AG04450 (cell line): ENCODE measurements at regions not wholly inside any gene's neighbourhood (a gene's known extent, or its start where the extent isn't known, plus 50 kb on each side); places are given as distances from the start of the nearest gene placed in this dataset.

ENCODE experiments used
- CTCF ChIA-PET: fragments of 300-600, 350-600 bp; formaldehyde crosslinking; extraction: SDS; loops from one replicate; lab custom pipeline; 2022; ENCODE audit warnings: antibody characterized with exemption, inconsistent platforms; lab: Charles Lee
- POLR2A ChIA-PET: fragments of 350-600 bp; formaldehyde crosslinking; extraction: SDS; loops from one replicate; lab custom pipeline; 2021; ENCODE audit warnings: antibody characterized with exemption, inconsistent platforms; lab: Yijun Ruan, JAX
- DNase-seq: peaks from one replicate; pipeline ENCODE4 v3.0.0-alpha.2; 2011; ENCODE audit warnings: low read depth, low spot score
- H3K27ac ChIP-seq: one replicate; pipeline ENCODE4 v1.5.1; 2012; ENCODE audit warnings: low read depth, low read length, control low read depth
- H3K27me3 ChIP-seq: one replicate; pipeline ENCODE4 v1.6.0; 2012; ENCODE audit warnings: low read length; ENCODE audit not compliant: control insufficient read depth, insufficient read depth
- H3K4me3 ChIP-seq: 2 replicates; pipeline ENCODE4 v1.5.1; 2011; ENCODE audit warnings: mild to moderate bottlenecking, low read depth, low read length, control low read depth
- H3K9me3 ChIP-seq: 2 replicates; pipeline ENCODE4 v1.5.1; 2012; ENCODE audit warnings: low read length; ENCODE audit not compliant: control insufficient read depth, insufficient read depth
- TF ChIP-seq, protein P1 (sequence below): IDR thresholded peaks from 2 replicates; pipeline ENCODE4 v1.5.1; 2011; ENCODE audit warnings: low read depth, low read length, control low read depth, inconsistent platforms

DNA sequence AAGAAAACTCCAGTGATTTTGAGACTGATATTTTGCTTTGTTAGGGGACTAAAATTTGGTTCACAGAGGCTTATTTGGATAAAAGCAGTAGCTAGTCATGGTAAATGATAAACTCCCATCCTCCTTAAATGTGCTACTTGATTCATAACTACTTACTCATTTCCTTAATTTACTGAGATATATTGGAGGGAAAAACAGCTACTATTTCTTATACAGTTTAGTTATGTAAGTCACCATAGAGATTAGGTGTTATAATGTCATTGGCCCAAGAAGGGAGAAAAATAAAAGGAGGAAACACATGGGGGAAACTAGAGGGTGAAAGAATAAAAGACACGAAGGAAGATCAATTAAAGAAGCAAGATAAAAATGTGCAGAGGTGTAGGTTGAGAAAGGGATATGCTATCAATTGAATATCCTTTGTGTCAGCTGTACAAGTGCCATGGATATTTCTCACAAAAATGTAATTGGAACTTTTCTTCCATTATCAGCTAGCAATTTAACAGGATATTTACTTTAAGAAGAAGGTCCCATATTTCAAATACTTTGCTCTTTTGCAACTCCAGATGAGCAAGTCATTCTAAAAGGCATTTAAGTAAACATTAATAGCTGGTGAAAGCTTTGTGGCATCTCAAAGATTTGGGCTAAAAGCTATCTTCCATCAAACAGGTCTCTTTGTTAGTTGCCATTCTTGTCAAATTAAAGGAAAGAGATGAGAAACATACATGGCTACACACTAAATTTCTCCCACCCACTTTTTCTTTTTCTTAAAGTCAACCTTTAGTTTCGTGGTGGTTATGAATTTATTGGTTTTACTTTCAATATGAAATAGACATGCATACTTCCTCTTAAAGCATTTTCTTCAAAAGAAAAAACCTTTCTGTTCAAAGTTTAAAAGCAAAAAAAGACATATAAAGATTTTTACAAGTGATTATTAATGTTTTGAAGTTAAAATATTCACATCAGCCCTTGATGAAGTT is 439.5 kb downstream of the CCER1 start:
- POLR2A ChIA-PET = no interaction called here
- Histone ChIP-seq H3K27ac (no peak overlapping the region), H3K27me3 (no peaks in the 10 kb centered on the region), H3K9me3 (no peaks in the 10 kb centered on the region), H3K4me3 (no peak overlapping the region)
- DNase-seq = no peak
- TF ChIP-seq, protein P1, sequence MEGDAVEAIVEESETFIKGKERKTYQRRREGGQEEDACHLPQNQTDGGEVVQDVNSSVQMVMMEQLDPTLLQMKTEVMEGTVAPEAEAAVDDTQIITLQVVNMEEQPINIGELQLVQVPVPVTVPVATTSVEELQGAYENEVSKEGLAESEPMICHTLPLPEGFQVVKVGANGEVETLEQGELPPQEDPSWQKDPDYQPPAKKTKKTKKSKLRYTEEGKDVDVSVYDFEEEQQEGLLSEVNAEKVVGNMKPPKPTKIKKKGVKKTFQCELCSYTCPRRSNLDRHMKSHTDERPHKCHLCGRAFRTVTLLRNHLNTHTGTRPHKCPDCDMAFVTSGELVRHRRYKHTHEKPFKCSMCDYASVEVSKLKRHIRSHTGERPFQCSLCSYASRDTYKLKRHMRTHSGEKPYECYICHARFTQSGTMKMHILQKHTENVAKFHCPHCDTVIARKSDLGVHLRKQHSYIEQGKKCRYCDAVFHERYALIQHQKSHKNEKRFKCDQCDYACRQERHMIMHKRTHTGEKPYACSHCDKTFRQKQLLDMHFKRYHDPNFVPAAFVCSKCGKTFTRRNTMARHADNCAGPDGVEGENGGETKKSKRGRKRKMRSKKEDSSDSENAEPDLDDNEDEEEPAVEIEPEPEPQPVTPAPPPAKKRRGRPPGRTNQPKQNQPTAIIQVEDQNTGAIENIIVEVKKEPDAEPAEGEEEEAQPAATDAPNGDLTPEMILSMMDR = no peak
- CTCF ChIA-PET = interaction anchor here (0.6 kb wide), 2 partner anchors 66 to 196 kb away, joined by 3 read pairs; no protein-coding TSS in a partner anchor

DNA sequence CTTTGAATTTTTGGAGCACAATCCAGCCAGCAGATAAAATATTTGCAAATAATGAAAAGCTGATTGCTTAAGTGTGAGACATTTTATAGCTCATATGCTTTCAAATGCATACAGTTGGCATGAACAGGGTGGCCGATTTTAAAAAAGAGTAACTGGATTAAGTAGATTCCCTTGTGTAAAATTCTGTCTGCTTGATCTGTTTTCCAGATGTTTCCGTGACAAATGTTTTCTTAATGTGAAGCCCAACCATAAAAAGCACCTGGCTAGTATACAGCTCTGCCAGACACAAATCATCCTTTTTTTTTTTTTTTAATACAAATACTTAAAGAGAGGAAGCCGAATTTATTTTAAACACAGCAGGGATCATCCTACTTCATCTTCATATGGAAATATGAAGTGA is 440.7 kb downstream of the CCER1 start:
- TF ChIP-seq, protein P1 = no peak
- ChIA-PET CTCF (interaction anchor here (0.8 kb wide), 1 partner anchor 445 kb away, joined by 4 read pairs; no protein-coding TSS in a partner anchor), POLR2A (interaction anchor here (0.6 kb wide), 1 partner anchor 651 kb away, joined by 6 read pairs; no protein-coding TSS in a partner anchor)
- no peak for DNase-seq
- Histone ChIP-seq H3K4me3 (no peak overlapping the region), H3K27ac (no peak overlapping the region), H3K27me3 (no peaks in the 10 kb centered on the region), H3K9me3 (no peaks in the 10 kb centered on the region)

DNA sequence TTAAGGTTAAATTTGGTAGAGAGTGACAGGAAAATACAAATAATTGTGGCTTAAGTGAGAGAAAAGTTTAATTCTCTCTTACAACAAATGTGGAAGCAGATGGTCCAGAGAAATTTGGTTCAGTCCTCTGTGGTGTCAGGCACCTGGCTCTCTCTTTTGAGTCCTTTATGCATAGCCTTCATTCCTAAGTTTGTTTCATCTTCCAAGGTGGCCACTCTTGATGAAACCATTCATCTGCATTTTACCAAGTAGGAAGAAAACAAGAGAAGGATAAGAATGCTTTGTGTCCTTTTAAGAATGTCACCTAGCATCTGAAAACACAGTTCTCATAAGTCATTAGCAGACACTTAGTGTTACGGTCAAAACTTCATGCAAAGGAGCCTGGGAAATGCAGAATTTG is 442.5 kb downstream of the CCER1 start:
- Histone ChIP-seq H3K27ac (no peak overlapping the region), H3K9me3 (no peaks in the 10 kb centered on the region), H3K4me3 (no peak overlapping the region), H3K27me3 (no peaks in the 10 kb centered on the region)
- no peak for DNase-seq
- CTCF ChIA-PET = no interaction called here
- POLR2A ChIA-PET = no interaction called here
- TF ChIP-seq, protein P1 = no peak

DNA sequence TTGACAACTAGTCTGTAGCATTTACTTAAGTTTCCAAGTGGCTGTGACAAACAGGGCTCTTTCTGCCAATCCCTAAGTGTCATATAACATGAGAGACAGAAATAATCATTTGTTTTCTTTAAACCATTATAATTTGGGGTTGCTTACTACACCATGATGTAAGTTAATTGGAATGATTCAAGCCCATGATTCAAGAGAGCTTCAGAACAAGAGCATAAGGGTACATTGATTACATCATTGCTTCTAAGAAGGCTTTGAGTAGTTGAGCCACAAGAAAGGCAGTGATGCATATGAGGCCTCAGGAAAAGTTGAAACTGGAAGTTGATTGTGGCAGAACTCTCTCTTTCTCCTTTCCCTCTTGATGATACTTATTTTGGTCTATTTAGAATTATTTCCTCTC is 444.0 kb downstream of the CCER1 start:
- Histone ChIP-seq H3K27ac (no peak overlapping the region), H3K27me3 (no peaks in the 10 kb centered on the region), H3K9me3 (no peaks in the 10 kb centered on the region), H3K4me3 (no peak overlapping the region)
- ChIA-PET CTCF (interaction anchor here (0.9 kb wide), 1 partner anchor 434 kb away, joined by 4 read pairs; no protein-coding TSS in a partner anchor), POLR2A (no interaction called here)
- DNase-seq = peak; percentile 11
- TF ChIP-seq, protein P1 = no peak

DNA sequence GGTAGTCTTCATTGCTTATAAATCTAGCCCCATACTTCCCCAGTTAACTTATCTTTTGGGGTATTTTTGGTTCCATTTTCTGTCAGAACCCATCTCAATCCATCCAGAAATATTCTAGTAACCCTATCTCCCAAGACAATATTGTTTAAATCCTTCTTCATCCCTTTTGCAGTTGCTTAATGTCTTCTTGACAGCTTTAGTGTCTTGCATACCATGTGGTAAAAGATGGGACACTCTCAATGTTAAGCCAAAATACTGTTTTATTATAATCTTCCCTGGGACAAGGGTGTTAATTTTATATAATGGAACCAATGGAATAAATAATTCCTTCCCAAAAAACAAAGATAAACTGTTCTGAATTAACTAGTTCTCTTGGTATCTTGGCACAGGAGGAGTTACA is 450.2 kb downstream of the CCER1 start:
- ChIA-PET CTCF (no interaction called here), POLR2A (no interaction called here)
- TF ChIP-seq, protein P1 = no peak
- H3K27me3 ChIP-seq = no peaks in the 10 kb centered on the region
- H3K9me3 ChIP-seq = no peaks in the 10 kb centered on the region
- no peak overlapping the region for H3K4me3 ChIP-seq
- no peak for DNase-seq
- no peak overlapping the region for H3K27ac ChIP-seq
